ENCODE measurements at regions not wholly inside any gene's neighbourhood (a gene's known extent, or its start where the extent isn't known, plus 50 kb on each side); places are given as distances from the start of the nearest gene placed in this dataset.

- no peak overlapping the region for H3K4me3 Mint-ChIP-seq (ENCODE audit: unreplicated experiment)
- no peaks in the 10 kb centered on the region for H3K9me3 Mint-ChIP-seq (ENCODE audit: unreplicated experiment)
- no TSS peak for BruUV-seq (replicated peaks)
- ChIA-PET CTCF (interaction anchor here (0.5 to 1.0 kb wide), 4 partner anchors 35 to 425 kb away, joined by 3 to 4 read pairs (median 3); no protein-coding TSS in a partner anchor), POLR2A (interaction anchor here (0.9 to 1.5 kb wide), 3 partner anchors 12 to 103 kb away, joined by 3 to 4 read pairs (median 3); no protein-coding TSS in a partner anchor)
- DNase-seq (ENCODE audit: unreplicated experiment): peak; percentile 57
- TF ChIP-seq CTCF (IDR thresholded peaks at IDR 0.05; ENCODE audit: unreplicated experiment): no peak
- H3K27ac Mint-ChIP-seq (ENCODE audit: low read depth, unreplicated experiment): no peak overlapping the region
- no peaks in the 10 kb centered on the region for H3K4me1 Mint-ChIP-seq (ENCODE audit: insufficient read depth, unreplicated experiment)
- no peaks in the 10 kb centered on the region for H3K27me3 Mint-ChIP-seq (ENCODE audit: insufficient read depth, unreplicated experiment)
- no peaks in the 10 kb centered on the region for H3K36me3 Mint-ChIP-seq (ENCODE audit: insufficient read depth, unreplicated experiment)
- intact Hi-C loops (cut with micrococcal nuclease): no loop called here
Measured at GRCh38 chr6:42505385-42505718, 53.6 kb upstream of the TRERF1 start.

GRCh38 chr6:42503894-42504293 lies 52.2 kb upstream of the TRERF1 start:
- POLR2A ChIA-PET: no interaction called here
- no TSS peak for BruUV-seq (replicated peaks)
- intact Hi-C loops (cut with micrococcal nuclease): no loop called here
- DNase-seq (ENCODE audit: unreplicated experiment): no peak
- H3K4me1 Mint-ChIP-seq (ENCODE audit: insufficient read depth, unreplicated experiment): no peaks in the 10 kb centered on the region
- no peak overlapping the region for H3K4me3 Mint-ChIP-seq (ENCODE audit: unreplicated experiment)
- no peak for TF ChIP-seq CTCF (IDR thresholded peaks at IDR 0.05; ENCODE audit: unreplicated experiment)
- no peaks in the 10 kb centered on the region for H3K27me3 Mint-ChIP-seq (ENCODE audit: insufficient read depth, unreplicated experiment)
- H3K9me3 Mint-ChIP-seq (ENCODE audit: unreplicated experiment): no peaks in the 10 kb centered on the region
- no peaks in the 10 kb centered on the region for H3K36me3 Mint-ChIP-seq (ENCODE audit: insufficient read depth, unreplicated experiment)
- no peak overlapping the region for H3K27ac Mint-ChIP-seq (ENCODE audit: low read depth, unreplicated experiment)
- CTCF ChIA-PET: no interaction called here

- H3K27ac Mint-ChIP-seq (ENCODE audit: low read depth, unreplicated experiment): no peak overlapping the region
- ChIA-PET CTCF (no interaction called here), POLR2A (no interaction called here)
- BruUV-seq (replicated peaks): no TSS peak
- H3K27me3 Mint-ChIP-seq (ENCODE audit: insufficient read depth, unreplicated experiment): no peaks in the 10 kb centered on the region
- no peaks in the 10 kb centered on the region for H3K4me1 Mint-ChIP-seq (ENCODE audit: insufficient read depth, unreplicated experiment)
- DNase-seq (ENCODE audit: unreplicated experiment): no peak
- intact Hi-C loops (cut with micrococcal nuclease): no loop called here
- no peaks in the 10 kb centered on the region for H3K36me3 Mint-ChIP-seq (ENCODE audit: insufficient read depth, unreplicated experiment)
- no peaks in the 10 kb centered on the region for H3K9me3 Mint-ChIP-seq (ENCODE audit: unreplicated experiment)
- H3K4me3 Mint-ChIP-seq (ENCODE audit: unreplicated experiment): no peak overlapping the region
- TF ChIP-seq CTCF (IDR thresholded peaks at IDR 0.05; ENCODE audit: unreplicated experiment): no peak
Measured at GRCh38 chr6:42502990-42503389, 51.3 kb upstream of the TRERF1 start.

GRCh38 chr6:42502127-42502526 lies 50.4 kb upstream of the TRERF1 start:
- Mint-ChIP-seq H3K36me3 (ENCODE audit: insufficient read depth, unreplicated experiment) (no peaks in the 10 kb centered on the region), H3K4me3 (ENCODE audit: unreplicated experiment) (no peak overlapping the region), H3K27ac (ENCODE audit: low read depth, unreplicated experiment) (no peak overlapping the region), H3K9me3 (ENCODE audit: unreplicated experiment) (no peaks in the 10 kb centered on the region), H3K4me1 (ENCODE audit: insufficient read depth, unreplicated experiment) (no peaks in the 10 kb centered on the region), H3K27me3 (ENCODE audit: insufficient read depth, unreplicated experiment) (no peaks in the 10 kb centered on the region)
- BruUV-seq (replicated peaks): no TSS peak
- CTCF ChIA-PET: interaction anchor here (0.6 kb wide), 1 partner anchor 30 kb away, joined by 3 read pairs; no protein-coding TSS in a partner anchor
- intact Hi-C loops (cut with micrococcal nuclease): no loop called here
- DNase-seq (ENCODE audit: unreplicated experiment): no peak
- POLR2A ChIA-PET: interaction anchor here (0.6 to 0.7 kb wide), 2 partner anchors 9 to 18 kb away, joined by 3 read pairs; no protein-coding TSS in a partner anchor
- no peak for TF ChIP-seq CTCF (IDR thresholded peaks at IDR 0.05; ENCODE audit: unreplicated experiment)
